HEK293 (cell line): ENCODE measurements at regions not wholly inside any gene's neighbourhood (a gene's known extent, or its start where the extent isn't known, plus 50 kb on each side); places are given as distances from the start of the nearest gene placed in this dataset.
A peak's percentile ranks its signal among the peaks of the same experiment; 100 is the strongest.

ENCODE experiments used
- CTCF ChIA-PET: fragments of 350-600 bp; formaldehyde crosslinking; extraction: SDS; loops from one replicate; lab custom pipeline; 2021; ENCODE audit warnings: antibody characterized with exemption; lab: Yijun Ruan, JAX
- POLR2A ChIA-PET: fragments of 300-600 bp; formaldehyde crosslinking; extraction: SDS; loops from one replicate; lab custom pipeline; 2020; ENCODE audit warnings: antibody characterized with exemption, inconsistent platforms; lab: Yijun Ruan, JAX
- H3K27ac ChIP-seq: fragments of 200-500 bp; sonication (Bioruptor generic); 2 replicates; pipeline ENCODE4 v1.5.1; 2014; ENCODE audit warnings: low read depth, low read length, control low read depth, inconsistent platforms; ENCODE audit errors: extremely low read depth
- H3K36me3 ChIP-seq, 2 experiments: fragments of 200-500 bp in 1 of 2; sonication (Bioruptor generic) in 1 of 2; 1 replicate in 1 of 2; 2 replicates in 1 of 2; pipeline ENCODE4 v1.5.1; 2014 to 2017; ENCODE audit warnings: inconsistent platforms in 2 of 2, low read length in 2 of 2; ENCODE audit not compliant: control insufficient read depth in 2 of 2, insufficient read depth in 1 of 2
- H3K4me1 ChIP-seq: fragments of 200-500 bp; sonication (Bioruptor generic); 2 replicates; pipeline ENCODE4 v1.5.1; 2014; ENCODE audit warnings: mild to moderate bottlenecking, low read length, inconsistent platforms; ENCODE audit not compliant: control insufficient read depth, insufficient read depth
- H3K4me3 ChIP-seq: 2 replicates; pipeline ENCODE4 v1.5.1; 2011; ENCODE audit warnings: low read depth, mild to moderate bottlenecking, control low read depth, low read length, moderate library complexity
- H3K9me3 ChIP-seq: fragments of 200-500 bp; sonication (Bioruptor generic); 2 replicates; pipeline ENCODE4 v1.5.1; 2014; ENCODE audit warnings: low read depth, low read length, inconsistent platforms; ENCODE audit not compliant: control insufficient read depth, insufficient read depth
- GFI1B ChIP-seq: fragments of 450-650 bp; formaldehyde crosslinking; IDR thresholded peaks from 2 replicates; pipeline ENCODE4 v1.5.1; 2016; ENCODE audit warnings: missing biosample characterization, missing genetic modification characterization
- HOXC10 ChIP-seq: sonication (generic); formaldehyde crosslinking; IDR thresholded peaks from 2 replicates; pipeline ENCODE4 v1.8.1; 2023; ENCODE audit warnings: mild to moderate bottlenecking, missing genetic modification reagents
- ZBTB17 ChIP-seq: fragments of 450-650 bp; formaldehyde crosslinking; IDR thresholded peaks from 2 replicates; pipeline ENCODE4 v1.5.1; 2016; ENCODE audit warnings: missing biosample characterization, missing genetic modification characterization
- ZBTB21 ChIP-seq: fragments of 450-650 bp; formaldehyde crosslinking; IDR thresholded peaks from 2 replicates; pipeline ENCODE4 v1.5.1; 2017; ENCODE audit warnings: missing biosample characterization, missing genetic modification characterization
- ZNF114 ChIP-seq: fragments of 450-650 bp; formaldehyde crosslinking; IDR thresholded peaks from 2 replicates; pipeline ENCODE4 v1.5.0; 2017; ENCODE audit warnings: missing biosample characterization, missing genetic modification characterization
- ZNF121 ChIP-seq: fragments of 450-650 bp; formaldehyde crosslinking; IDR thresholded peaks from 2 replicates; pipeline ENCODE4 v1.5.1; 2016; ENCODE audit warnings: missing biosample characterization, missing genetic modification characterization
- ZNF24 ChIP-seq: fragments of 450-650 bp; formaldehyde crosslinking; IDR thresholded peaks from 2 replicates; pipeline ENCODE4 v1.5.1; 2016; ENCODE audit warnings: missing biosample characterization, missing genetic modification characterization
- ZNF26 ChIP-seq: fragments of 450-650 bp; formaldehyde crosslinking; IDR thresholded peaks from 2 replicates; pipeline ENCODE4 v1.5.1; 2016; ENCODE audit warnings: missing biosample characterization, missing genetic modification characterization
- ZNF280D ChIP-seq: fragments of 450-650 bp; formaldehyde crosslinking; IDR thresholded peaks from 2 replicates; pipeline ENCODE4 v1.5.1; 2016; ENCODE audit warnings: missing biosample characterization, missing genetic modification characterization
- ZNF302 ChIP-seq: fragments of 450-650 bp; formaldehyde crosslinking; IDR thresholded peaks from 2 replicates; pipeline ENCODE4 v1.5.1; 2016; ENCODE audit warnings: missing biosample characterization, missing genetic modification characterization, low read depth
- ZNF324 ChIP-seq: fragments of 450-650 bp; formaldehyde crosslinking; IDR thresholded peaks from 2 replicates; pipeline ENCODE4 v1.5.1; 2016; ENCODE audit warnings: missing biosample characterization, missing genetic modification characterization
- ZNF335 ChIP-seq: fragments of 450-650 bp; formaldehyde crosslinking; conservative IDR thresholded peaks from 2 replicates; pipeline ENCODE4 v1.5.1; 2016; ENCODE audit warnings: missing biosample characterization, missing genetic modification characterization
- ZNF416 ChIP-seq: fragments of 450-650 bp; formaldehyde crosslinking; IDR thresholded peaks from 2 replicates; pipeline ENCODE4 v1.5.1; 2016; ENCODE audit warnings: missing biosample characterization, missing genetic modification characterization
- ZNF521 ChIP-seq: fragments of 450-650 bp; formaldehyde crosslinking; IDR thresholded peaks from 2 replicates; pipeline ENCODE4 v1.5.1; 2017; ENCODE audit warnings: missing biosample characterization, mild to moderate bottlenecking, missing genetic modification characterization
- ZNF544 ChIP-seq: fragments of 450-650 bp; formaldehyde crosslinking; IDR thresholded peaks from 2 replicates; pipeline ENCODE4 v1.5.0; 2017; ENCODE audit warnings: missing biosample characterization, missing genetic modification characterization
- ZNF558 ChIP-seq: fragments of 450-650 bp; formaldehyde crosslinking; IDR thresholded peaks from 2 replicates; pipeline ENCODE4 v1.5.1; 2016; ENCODE audit warnings: missing biosample characterization, missing genetic modification characterization
- ZNF600 ChIP-seq: fragments of 450-650 bp; formaldehyde crosslinking; IDR thresholded peaks from 2 replicates; pipeline ENCODE4 v1.5.1; 2016; ENCODE audit warnings: missing biosample characterization, missing genetic modification characterization
- ZNF626 ChIP-seq: fragments of 450-650 bp; sonication (Bioruptor Pico); formaldehyde crosslinking; IDR thresholded peaks from 2 replicates; pipeline ENCODE4 v1.5.1; 2018; ENCODE audit warnings: missing biosample characterization, missing genetic modification characterization, inconsistent platforms
- ZSCAN16 ChIP-seq: fragments of 450-650 bp; formaldehyde crosslinking; IDR thresholded peaks from 2 replicates; pipeline ENCODE4 v1.5.1; 2016; ENCODE audit warnings: missing biosample characterization, missing genetic modification characterization
- ZXDB ChIP-seq: fragments of 450-650 bp; formaldehyde crosslinking; IDR thresholded peaks from 2 replicates; pipeline ENCODE4 v1.5.1; 2016; ENCODE audit warnings: missing biosample characterization, missing genetic modification characterization
- TF ChIP-seq, protein P1 (sequence below): fragments of 450-650 bp; formaldehyde crosslinking; IDR thresholded peaks from 2 replicates; pipeline ENCODE4 v1.5.1; 2016; ENCODE audit warnings: missing biosample characterization, missing genetic modification characterization
- TF ChIP-seq, protein P2 (sequence below): fragments of 450-650 bp; formaldehyde crosslinking; optimal IDR thresholded peaks from 2 replicates; pipeline ENCODE3; 2016; ENCODE audit warnings: missing biosample characterization, mild to moderate bottlenecking, missing genetic modification characterization
- TF ChIP-seq, protein P3 (sequence below): fragments of 450-650 bp; IDR thresholded peaks from 2 replicates; pipeline ENCODE4 v1.5.1; 2018; ENCODE audit warnings: missing biosample characterization, missing genetic modification characterization

DNA sequence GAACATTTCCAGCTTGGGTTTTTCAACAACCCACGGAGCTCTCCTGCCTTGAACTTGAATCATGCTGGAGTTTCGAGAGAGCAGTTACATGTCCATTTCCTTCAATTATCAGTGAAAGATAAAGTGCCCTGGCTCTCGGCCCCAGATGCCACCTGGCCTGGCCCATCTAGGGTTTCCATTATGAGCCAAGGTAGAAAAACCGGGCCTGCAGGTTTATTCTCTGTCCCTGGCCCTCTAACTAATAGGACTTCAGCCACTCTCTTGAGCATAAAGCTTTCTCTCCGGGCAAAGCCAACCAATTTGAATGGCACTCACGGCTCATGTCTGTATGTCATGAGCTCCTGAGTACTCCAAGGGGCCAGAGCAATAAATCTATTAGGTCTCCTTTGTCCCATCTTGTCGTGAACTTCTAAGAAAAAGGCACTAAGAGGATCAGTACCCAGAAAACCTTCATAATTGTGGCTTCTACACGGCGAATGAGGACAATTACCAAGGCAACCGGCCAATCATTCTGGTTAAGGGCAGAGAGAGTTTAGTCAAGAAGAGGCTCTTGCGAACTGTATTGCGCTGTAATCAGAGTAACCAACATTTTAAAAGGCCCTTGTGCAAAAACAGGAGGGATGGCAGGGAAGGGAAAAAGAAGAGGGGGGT lies 392.3 kb downstream of the MED13L start (continued):
- TF ChIP-seq ZNF335 (tag by site-specific recombination) (no peak), ZNF521 (tag by site-specific recombination) (no peak), ZBTB21 (tag by site-specific recombination) (no peak), ZNF544 (tag by site-specific recombination) (no peak)
- TF ChIP-seq, protein P1, sequence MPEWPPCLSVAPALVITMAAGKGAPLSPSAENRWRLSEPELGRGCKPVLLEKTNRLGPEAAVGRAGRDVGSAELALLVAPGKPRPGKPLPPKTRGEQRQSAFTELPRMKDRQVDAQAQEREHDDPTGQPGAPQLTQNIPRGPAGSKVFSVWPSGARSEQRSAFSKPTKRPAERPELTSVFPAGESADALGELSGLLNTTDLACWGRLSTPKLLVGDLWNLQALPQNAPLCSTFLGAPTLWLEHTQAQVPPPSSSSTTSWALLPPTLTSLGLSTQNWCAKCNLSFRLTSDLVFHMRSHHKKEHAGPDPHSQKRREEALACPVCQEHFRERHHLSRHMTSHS = no peak
- TF ChIP-seq, all 188 proteins: peak for 0

DNA sequence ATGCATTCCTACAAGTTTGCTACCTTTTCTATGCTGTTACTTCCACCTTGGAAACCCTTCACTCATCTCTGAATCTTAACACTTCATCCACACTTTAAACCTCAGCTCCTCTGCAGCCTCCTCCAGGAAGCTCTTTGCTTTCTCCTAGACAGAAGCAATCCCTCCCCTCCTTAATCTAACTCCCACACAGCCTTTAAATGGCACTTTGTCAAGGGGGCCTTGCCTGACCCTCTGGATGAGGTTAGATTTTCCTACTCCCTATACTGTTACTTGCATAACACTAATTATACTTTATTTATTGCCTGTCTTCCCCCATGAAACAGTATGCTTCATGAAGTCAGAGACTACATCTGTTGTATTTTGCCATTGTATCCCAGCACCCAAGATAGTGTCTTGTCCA lies 394.6 kb downstream of the MED13L start:
- TF ChIP-seq ZSCAN16 (no peak), ZBTB17 (tag by site-specific recombination) (peak; percentile 53)
- Histone ChIP-seq H3K4me1 (no peaks in the 10 kb centered on the region), H3K36me3 (no peaks in the 10 kb centered on the region), H3K27ac (no peak overlapping the region), H3K9me3 (no peaks in the 10 kb centered on the region), H3K4me3 (no peak overlapping the region)
- ChIA-PET CTCF (no interaction called here), POLR2A (no interaction called here)

- TF ChIP-seq, protein P2, sequence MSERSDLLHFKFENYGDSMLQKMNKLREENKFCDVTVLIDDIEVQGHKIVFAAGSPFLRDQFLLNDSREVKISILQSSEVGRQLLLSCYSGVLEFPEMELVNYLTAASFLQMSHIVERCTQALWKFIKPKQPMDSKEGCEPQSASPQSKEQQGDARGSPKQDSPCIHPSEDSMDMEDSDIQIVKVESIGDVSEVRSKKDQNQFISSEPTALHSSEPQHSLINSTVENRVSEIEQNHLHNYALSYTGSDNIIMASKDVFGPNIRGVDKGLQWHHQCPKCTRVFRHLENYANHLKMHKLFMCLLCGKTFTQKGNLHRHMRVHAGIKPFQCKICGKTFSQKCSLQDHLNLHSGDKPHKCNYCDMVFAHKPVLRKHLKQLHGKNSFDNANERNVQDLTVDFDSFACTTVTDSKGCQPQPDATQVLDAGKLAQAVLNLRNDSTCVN (tag by site-specific recombination) = no peak
- POLR2A ChIA-PET = no interaction called here
- Histone ChIP-seq H3K4me1 (no peaks in the 10 kb centered on the region), H3K9me3 (no peaks in the 10 kb centered on the region), H3K4me3 (no peak overlapping the region), H3K36me3 (no peaks in the 10 kb centered on the region), H3K27ac (no peak overlapping the region)
- CTCF ChIA-PET = interaction anchor here (0.5 kb wide), 1 partner anchor 1141 kb away, joined by 3 read pairs; no protein-coding TSS in a partner anchor
Measured at GRCh38 chr12:115880238-115880637, 397.3 kb downstream of the MED13L start.

- Histone ChIP-seq H3K4me3 (no peak overlapping the region), H3K36me3 (no peaks in the 10 kb centered on the region), H3K27ac (no peak overlapping the region), H3K4me1 (no peaks in the 10 kb centered on the region), H3K9me3 (no peaks in the 10 kb centered on the region)
- CTCF ChIA-PET = interaction anchor here (0.9 kb wide), 1 partner anchor 1195 kb away, joined by 3 read pairs; the partner anchor contains the start of gene TBX3
- POLR2A ChIA-PET = no interaction called here
- TF ChIP-seq ZNF114 (tag by site-specific recombination) (no peak), ZNF324 (tag by site-specific recombination) (no peak), ZNF416 (tag by site-specific recombination) (no peak), ZNF280D (no peak), ZNF26 (tag by site-specific recombination) (no peak), ZNF558 (tag by site-specific recombination) (no peak), ZXDB (tag by site-specific recombination) (no peak), HOXC10 (CRISPR knock-in tag) (no peak), ZNF24 (tag by site-specific recombination) (no peak), ZNF121 (no peak), ZNF600 (tag by site-specific recombination) (no peak), GFI1B (tag by site-specific recombination) (no peak), ZNF302 (no peak), ZNF626 (tag by site-specific recombination) (no peak)
- TF ChIP-seq, protein P3, sequence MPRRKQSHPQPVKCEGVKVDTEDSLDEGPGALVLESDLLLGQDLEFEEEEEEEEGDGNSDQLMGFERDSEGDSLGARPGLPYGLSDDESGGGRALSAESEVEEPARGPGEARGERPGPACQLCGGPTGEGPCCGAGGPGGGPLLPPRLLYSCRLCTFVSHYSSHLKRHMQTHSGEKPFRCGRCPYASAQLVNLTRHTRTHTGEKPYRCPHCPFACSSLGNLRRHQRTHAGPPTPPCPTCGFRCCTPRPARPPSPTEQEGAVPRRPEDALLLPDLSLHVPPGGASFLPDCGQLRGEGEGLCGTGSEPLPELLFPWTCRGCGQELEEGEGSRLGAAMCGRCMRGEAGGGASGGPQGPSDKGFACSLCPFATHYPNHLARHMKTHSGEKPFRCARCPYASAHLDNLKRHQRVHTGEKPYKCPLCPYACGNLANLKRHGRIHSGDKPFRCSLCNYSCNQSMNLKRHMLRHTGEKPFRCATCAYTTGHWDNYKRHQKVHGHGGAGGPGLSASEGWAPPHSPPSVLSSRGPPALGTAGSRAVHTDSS (tag by site-specific recombination) = no peak
Measured at GRCh38 chr12:115879354-115879753, 398.1 kb downstream of the MED13L start.
